ENCODE measurements at regions not wholly inside any gene's neighbourhood (a gene's known extent, or its start where the extent isn't known, plus 50 kb on each side); places are given as distances from the start of the nearest gene placed in this dataset.

- TF ChIP-seq EP300 (IDR thresholded peaks at IDR 0.05) (no peak), CTCF (IDR thresholded peaks at IDR 0.05) (no peak), POLR2A (IDR thresholded peaks at IDR 0.05) (no peak), POLR2AphosphoS5 (IDR thresholded peaks at IDR 0.05) (no peak)
Measured at GRCh38 chr11:129319751-129320150, 55.9 kb upstream of the BARX2 start.

Measured in stomach (tissue), 4 donors.